Activated CD4-positive, alpha-beta memory T cell treated with anti-CD3 and anti-CD28 coated beads for 36 hours (primary cell): ENCODE measurements at regions not wholly inside any gene's neighbourhood (a gene's known extent, or its start where the extent isn't known, plus 50 kb on each side); places are given as distances from the start of the nearest gene placed in this dataset.

Source experiments
- CTCF ChIA-PET: fragments of 350-600 bp; sonication (Branson Sonifier 250); formaldehyde crosslinking; loops from one replicate; lab custom pipeline; 2021; ENCODE audit warnings: antibody characterized with exemption, inconsistent platforms; lab: Charles Lee
- POLR2A ChIA-PET: fragments of 350-600 bp; sonication (Branson Sonifier 250); formaldehyde crosslinking; loops from one replicate; lab custom pipeline; 2021; ENCODE audit warnings: antibody characterized with exemption; lab: Charles Lee
- DNase-seq: peaks from one replicate; pipeline ENCODE4 v3.0.0-alpha.2; 2020
- H3K27ac Mint-ChIP-seq: one replicate; pipeline ENCODE4 v1.8.0; 2021; ENCODE audit warnings: mixed read lengths
- H3K27me3 Mint-ChIP-seq: one replicate; pipeline ENCODE4 v1.8.0; 2021; ENCODE audit warnings: mixed read lengths
- H3K36me3 Mint-ChIP-seq: one replicate; pipeline ENCODE4 v1.8.0; 2021; ENCODE audit warnings: mixed read lengths
- H3K4me1 Mint-ChIP-seq: one replicate; pipeline ENCODE4 v1.8.0; 2021; ENCODE audit warnings: low read depth, mixed read lengths
- H3K4me3 Mint-ChIP-seq: one replicate; pipeline ENCODE4 v1.8.0; 2021; ENCODE audit warnings: mild to moderate bottlenecking, mixed read lengths
- H3K9me3 Mint-ChIP-seq: one replicate; pipeline ENCODE4 v1.8.0; 2021; ENCODE audit warnings: mixed read lengths
- intact Hi-C: fragments of 100-400 bp; cut with micrococcal nuclease; formaldehyde crosslinking; loops from one replicate; pipeline ENCODE4 v1.15.1; 2023

DNA sequence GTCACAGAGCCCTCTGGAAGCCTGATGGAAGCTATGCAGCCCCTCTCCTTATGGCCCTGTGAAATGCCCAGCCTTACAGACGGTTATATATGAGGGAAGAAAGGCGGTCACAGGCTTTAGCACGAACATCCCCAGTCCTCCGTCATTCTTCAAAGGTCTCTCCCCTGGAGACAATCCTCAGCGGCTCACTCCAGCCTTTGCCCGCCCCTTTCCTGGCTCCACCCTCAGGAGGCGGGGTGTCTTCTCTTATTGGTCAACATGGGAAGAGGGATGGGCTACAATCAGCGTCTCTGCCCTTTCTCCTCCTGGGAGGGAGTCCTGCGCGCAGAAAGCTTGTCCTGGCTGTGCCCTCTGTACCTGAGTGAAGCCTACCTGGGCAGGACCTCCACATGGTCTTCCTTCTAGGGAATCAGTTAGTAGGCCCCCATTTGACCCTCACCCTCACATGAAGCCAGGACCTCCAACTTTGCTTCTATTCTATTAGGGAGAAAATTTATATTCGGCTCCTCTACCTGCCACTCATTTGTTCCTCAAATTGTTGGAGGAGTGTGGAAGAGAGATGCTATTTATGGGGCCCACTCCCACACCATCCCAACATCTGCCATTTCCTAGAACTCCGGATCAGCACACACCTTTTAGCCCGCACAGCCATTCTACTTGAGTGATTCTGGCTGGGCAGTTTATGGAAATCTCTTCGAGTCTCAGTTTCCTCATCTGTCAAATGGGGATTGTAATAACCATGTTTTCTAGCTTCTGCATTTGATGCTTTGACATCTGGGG is 112.9 kb upstream of the SLC6A11 start:
- CTCF ChIA-PET = no interaction called here
- Mint-ChIP-seq H3K27me3 (peaks cover 57% of the 10 kb centered on the region), H3K27ac (no peak overlapping the region)

GRCh38 chr3:10703875-10704274 is 112.2 kb upstream of the SLC6A11 start:
- peaks cover 11% of the 10 kb centered on the region for H3K4me1 Mint-ChIP-seq
- no peaks in the 10 kb centered on the region for H3K9me3 Mint-ChIP-seq
- H3K4me3 Mint-ChIP-seq = no peak overlapping the region
- POLR2A ChIA-PET = no interaction called here
- CTCF ChIA-PET = no interaction called here
- no peak overlapping the region for H3K27ac Mint-ChIP-seq
- H3K27me3 Mint-ChIP-seq = peaks cover 64% of the 10 kb centered on the region
- H3K36me3 Mint-ChIP-seq = no peaks in the 10 kb centered on the region
- intact Hi-C loops = loop anchor here (5.0 to 10.0 kb wide), 2 partner anchors 102 to 359 kb away; no protein-coding TSS in a partner anchor
- DNase-seq = peak; percentile 18

More for the DNA sequence above, 112.9 kb upstream of the SLC6A11 start:
- Mint-ChIP-seq H3K9me3 (no peaks in the 10 kb centered on the region), H3K4me3 (no peak overlapping the region), H3K36me3 (no peaks in the 10 kb centered on the region), H3K4me1 (peaks cover 11% of the 10 kb centered on the region)
- POLR2A ChIA-PET = no interaction called here
- intact Hi-C loops = loop anchor here (5.0 to 10.0 kb wide), 2 partner anchors 101 to 358 kb away; no protein-coding TSS in a partner anchor
- peak; percentile 33 for DNase-seq

GRCh38 chr3:10706156-10706739 is 109.8 kb upstream of the SLC6A11 start:
- POLR2A ChIA-PET = no interaction called here
- peak; percentile 14 for DNase-seq
- intact Hi-C loops = loop anchor here (10.0 kb wide), 1 partner anchor 361 kb away; no protein-coding TSS in a partner anchor
- Mint-ChIP-seq H3K27ac (no peak overlapping the region), H3K4me3 (no peak overlapping the region), H3K36me3 (no peaks in the 10 kb centered on the region), H3K4me1 (peaks cover 7% of the 10 kb centered on the region), H3K9me3 (no peaks in the 10 kb centered on the region), H3K27me3 (peaks cover 74% of the 10 kb centered on the region)
- CTCF ChIA-PET = interaction anchor here (1.2 to 1.8 kb wide), 2 partner anchors 33 to 361 kb away, joined by 3 to 8 read pairs; no protein-coding TSS in a partner anchor

DNA sequence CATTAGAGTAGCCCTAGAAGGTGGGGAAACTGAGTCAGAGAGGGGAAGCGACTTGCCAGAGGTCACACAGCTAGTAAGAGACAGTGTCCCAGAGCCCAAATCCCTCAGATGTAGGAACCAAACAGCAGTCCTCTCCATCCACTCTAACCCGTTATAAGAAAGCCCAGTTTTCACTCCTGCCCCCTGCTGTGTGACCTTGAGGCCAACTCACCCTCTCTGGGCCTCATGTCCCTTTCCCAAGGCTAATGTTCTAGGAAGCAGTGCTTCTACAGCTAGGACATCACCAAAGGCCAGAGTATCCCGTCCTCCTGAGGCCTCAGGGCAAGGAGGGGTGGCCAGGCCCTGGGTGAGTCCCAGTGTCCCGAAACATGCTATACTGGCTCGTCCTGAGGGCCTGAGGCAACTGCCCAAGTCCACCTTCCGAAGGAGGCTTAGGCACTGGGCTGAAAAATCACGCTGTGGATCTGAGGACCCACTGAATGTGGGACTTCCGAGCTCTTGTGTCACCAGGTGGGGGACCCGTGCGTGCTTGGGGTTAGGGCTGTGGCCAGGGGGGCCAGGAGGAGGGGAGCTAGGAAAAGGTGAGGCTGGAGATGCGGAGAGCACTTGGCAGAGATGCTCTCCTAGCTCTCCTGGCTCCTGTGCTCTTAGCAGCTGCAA is 109.2 kb upstream of the SLC6A11 start:
- no peak overlapping the region for H3K4me3 Mint-ChIP-seq
- no peak for DNase-seq
- POLR2A ChIA-PET = no interaction called here
- no peak overlapping the region for H3K27ac Mint-ChIP-seq
- peaks cover 7% of the 10 kb centered on the region for H3K4me1 Mint-ChIP-seq
- H3K36me3 Mint-ChIP-seq = no peaks in the 10 kb centered on the region
- H3K27me3 Mint-ChIP-seq = peaks cover 76% of the 10 kb centered on the region
- CTCF ChIA-PET = interaction anchor here (1.2 to 1.8 kb wide), 2 partner anchors 33 to 362 kb away, joined by 3 to 8 read pairs; no protein-coding TSS in a partner anchor
- no peaks in the 10 kb centered on the region for H3K9me3 Mint-ChIP-seq
- intact Hi-C loops = loop anchor here (10.0 kb wide), 1 partner anchor 362 kb away; no protein-coding TSS in a partner anchor

- DNase-seq = no peak
- intact Hi-C loops = loop anchor here (10.0 kb wide), 1 partner anchor 363 kb away; no protein-coding TSS in a partner anchor
- ChIA-PET POLR2A (no interaction called here), CTCF (interaction anchor here (1.2 kb wide), 1 partner anchor 362 kb away, joined by 3 read pairs; no protein-coding TSS in a partner anchor)
- Mint-ChIP-seq H3K27ac (no peak overlapping the region), H3K4me3 (no peak overlapping the region), H3K36me3 (no peaks in the 10 kb centered on the region), H3K4me1 (peaks cover 7% of the 10 kb centered on the region), H3K9me3 (no peaks in the 10 kb centered on the region), H3K27me3 (peaks cover 74% of the 10 kb centered on the region)
These were observed 108.4 kb upstream of the SLC6A11 start for GRCh38 chr3:10707400-10708215.

GRCh38 chr3:10708216-10708893 is 107.7 kb upstream of the SLC6A11 start:
- peaks cover 72% of the 10 kb centered on the region for H3K27me3 Mint-ChIP-seq
- ChIA-PET CTCF (no interaction called here), POLR2A (no interaction called here)
- H3K27ac Mint-ChIP-seq = no peak overlapping the region
- H3K4me3 Mint-ChIP-seq = no peak overlapping the region
- H3K36me3 Mint-ChIP-seq = no peaks in the 10 kb centered on the region
- no peaks in the 10 kb centered on the region for H3K9me3 Mint-ChIP-seq
- peaks cover 7% of the 10 kb centered on the region for H3K4me1 Mint-ChIP-seq
- intact Hi-C loops = loop anchor here (10.0 kb wide), 1 partner anchor 364 kb away; no protein-coding TSS in a partner anchor
- no peak for DNase-seq

GRCh38 chr3:10709110-10709781 is 106.8 kb upstream of the SLC6A11 start:
- Mint-ChIP-seq H3K4me3 (no peak overlapping the region), H3K27me3 (peaks cover 69% of the 10 kb centered on the region), H3K36me3 (no peaks in the 10 kb centered on the region), H3K9me3 (no peaks in the 10 kb centered on the region), H3K27ac (no peak overlapping the region), H3K4me1 (peaks cover 7% of the 10 kb centered on the region)
- no peak for DNase-seq
- ChIA-PET CTCF (no interaction called here), POLR2A (no interaction called here)
- intact Hi-C loops = loop anchor here (10.0 kb wide), 1 partner anchor 364 kb away; no protein-coding TSS in a partner anchor

DNA sequence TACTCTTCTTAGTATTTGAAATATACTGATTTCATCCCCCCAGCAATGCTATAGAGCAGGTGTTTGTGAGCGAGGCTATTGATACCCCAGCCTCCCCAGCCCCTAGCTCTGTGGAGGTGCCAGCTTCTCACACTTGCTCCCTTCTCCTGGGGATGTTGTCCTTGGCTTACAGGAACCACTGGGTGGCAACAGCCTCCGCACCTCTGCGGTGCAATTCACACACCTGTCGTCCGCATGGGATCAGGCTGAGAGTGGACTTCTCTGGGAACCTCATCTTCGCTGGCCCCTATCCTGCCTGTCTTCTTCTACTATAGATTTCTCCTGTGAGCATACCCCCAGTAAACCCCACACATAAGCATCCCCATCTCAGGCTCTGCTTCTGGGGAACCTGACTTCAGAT is 103.9 kb upstream of the SLC6A11 start:
- intact Hi-C loops = no loop called here
- CTCF ChIA-PET = no interaction called here

DNA sequence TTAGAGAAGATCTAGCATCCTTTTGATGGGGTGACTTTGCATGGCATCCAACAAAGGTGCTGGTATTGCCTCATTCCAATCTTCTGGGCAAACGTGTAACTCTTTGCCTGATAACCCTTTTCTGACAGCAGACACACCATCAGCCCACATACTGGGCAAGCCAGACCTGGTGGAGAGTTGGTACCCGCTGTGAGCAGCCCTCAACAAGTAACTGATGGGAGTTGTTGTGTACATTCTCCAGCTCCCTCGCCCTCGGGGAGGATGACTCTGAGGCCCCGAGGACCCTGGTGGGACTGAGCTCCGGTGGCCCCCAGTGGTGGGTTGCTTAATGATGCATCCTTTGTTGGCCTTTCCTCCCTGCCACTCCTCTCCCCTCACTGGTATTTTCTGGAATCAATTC is 102.4 kb upstream of the SLC6A11 start:
- CTCF ChIA-PET = interaction anchor here (0.9 kb wide), 1 partner anchor 25 kb away, joined by 3 read pairs; no protein-coding TSS in a partner anchor
- Mint-ChIP-seq H3K9me3 (no peaks in the 10 kb centered on the region), H3K36me3 (no peaks in the 10 kb centered on the region), H3K4me1 (no peaks in the 10 kb centered on the region), H3K27me3 (peaks cover 37% of the 10 kb centered on the region), H3K27ac (no peak overlapping the region), H3K4me3 (no peak overlapping the region)
- no peak for DNase-seq
- POLR2A ChIA-PET = no interaction called here
- intact Hi-C loops = no loop called here

More for the DNA sequence above, 103.9 kb upstream of the SLC6A11 start:
- H3K4me1 Mint-ChIP-seq = peaks cover under 1% of the 10 kb centered on the region
- peaks cover 44% of the 10 kb centered on the region for H3K27me3 Mint-ChIP-seq
- no peak overlapping the region for H3K27ac Mint-ChIP-seq
- H3K4me3 Mint-ChIP-seq = no peak overlapping the region
- no peak for DNase-seq
- no peaks in the 10 kb centered on the region for H3K9me3 Mint-ChIP-seq
- POLR2A ChIA-PET = no interaction called here
- no peaks in the 10 kb centered on the region for H3K36me3 Mint-ChIP-seq

GRCh38 chr3:10715886-10716285 is 100.1 kb upstream of the SLC6A11 start:
- CTCF ChIA-PET = interaction anchor here (2.1 kb wide), 1 partner anchor 23 kb away, joined by 8 read pairs; no protein-coding TSS in a partner anchor

More at GRCh38 chr3:10715886-10716285, 100.1 kb upstream of the SLC6A11 start:
- no peak for DNase-seq
- Mint-ChIP-seq H3K36me3 (no peaks in the 10 kb centered on the region), H3K27ac (no peak overlapping the region), H3K4me3 (no peak overlapping the region), H3K4me1 (no peaks in the 10 kb centered on the region), H3K27me3 (peaks cover 22% of the 10 kb centered on the region), H3K9me3 (no peaks in the 10 kb centered on the region)
- POLR2A ChIA-PET = no interaction called here
- intact Hi-C loops = no loop called here
